Endothelial cell of umbilical vein (primary cell): ENCODE measurements at regions not wholly inside any gene's neighbourhood (a gene's known extent, or its start where the extent isn't known, plus 50 kb on each side); places are given as distances from the start of the nearest gene placed in this dataset.
A peak's percentile ranks its signal among the peaks of the same experiment; 100 is the strongest.

ENCODE experiments used
- BruUV-seq: library from RNA; stranded (reverse); fragments of 400-500 nt; replicated peaks from 2 replicates; lab custom pipeline; 2021; lab: Mats Ljungman, UMichigan
- CTCF ChIA-PET: fragments of 300-600, 350-600 bp; sonication (Branson Sonifier 250); formaldehyde crosslinking; loops from one replicate; lab custom pipeline; 2021; ENCODE audit warnings: antibody characterized with exemption, inconsistent platforms; lab: Charles Lee
- POLR2A ChIA-PET: fragments of 300-600, 350-600 bp; sonication (Branson Sonifier 250); formaldehyde crosslinking; loops from one replicate; lab custom pipeline; 2021; ENCODE audit warnings: antibody characterized with exemption, inconsistent platforms; lab: Charles Lee
- DNase-seq: peaks from one replicate; pipeline ENCODE4 v3.0.0-alpha.2; 2011; ENCODE audit warnings: low read depth, low spot score
- FAIRE-seq: peaks from 2 replicates; lab custom pipeline; 2011; peaks lifted over from hg19 to GRCh38; lab: Jason Lieb, UNC
- H2AFZ ChIP-seq: 2 replicates; pipeline ENCODE4 v1.6.0; 2012; ENCODE audit warnings: low read depth, low read length, control low read depth, inconsistent platforms
- H3K27ac ChIP-seq: 2 replicates; pipeline ENCODE4 v1.5.1; 2011; ENCODE audit warnings: low read depth, mild to moderate bottlenecking, control low read depth, low read length, moderate library complexity; ENCODE audit not compliant: insufficient read depth
- H3K27me3 ChIP-seq, 2 experiments: 2 replicates each; pipeline versions ENCODE4 v1.6.0 to v1.6.1; 2011; ENCODE audit warnings: low read length in 2 of 2, mixed read lengths in 1 of 2; ENCODE audit not compliant: control insufficient read depth in 2 of 2, insufficient read depth in 2 of 2
- H3K36me3 ChIP-seq, 2 experiments: 2 replicates in 1 of 2; 3 replicates in 1 of 2; pipeline ENCODE4 v1.5.1; 2011; ENCODE audit warnings: low read length in 2 of 2, mild to moderate bottlenecking in 1 of 2, moderate library complexity in 1 of 2; ENCODE audit not compliant: control insufficient read depth in 2 of 2, insufficient read depth in 2 of 2; ENCODE audit errors: extremely low read depth in 1 of 2
- H3K4me1 ChIP-seq: 3 replicates; pipeline ENCODE4 v1.5.1; 2011; ENCODE audit warnings: mild to moderate bottlenecking, low read length; ENCODE audit not compliant: control insufficient read depth, insufficient read depth; ENCODE audit errors: extremely low read depth
- H3K4me2 ChIP-seq: 2 replicates; pipeline ENCODE4 v1.6.1; 2011; ENCODE audit warnings: low read length, control low read depth, mixed read lengths; ENCODE audit not compliant: insufficient read depth
- H3K4me3 ChIP-seq, 3 experiments: fragments of 200-600 bp in 1 of 3; sonication (generic), shearing (Covaris generic) in 1 of 3; replicated peaks in 1 of 3; 2 replicates each; pipeline ENCODE4 v1.5.1; 2011 to 2016; ENCODE audit warnings: control low read depth in 3 of 3, low read length in 3 of 3, mild to moderate bottlenecking in 2 of 3, inconsistent platforms in 1 of 3, low read depth in 1 of 3, moderate library complexity in 1 of 3; ENCODE audit not compliant: insufficient read depth in 1 of 3
- H3K79me2 ChIP-seq: 2 replicates; pipeline ENCODE4 v1.6.0; 2012; ENCODE audit warnings: low read length, inconsistent platforms; ENCODE audit not compliant: control insufficient read depth, insufficient read depth
- H3K9ac ChIP-seq: replicated peaks from 2 replicates; pipeline ENCODE3; 2011; ENCODE audit warnings: low read length, control low read depth; ENCODE audit not compliant: insufficient read depth; ENCODE audit errors: extremely low read depth
- H3K9me1 ChIP-seq: replicated peaks from 3 replicates; pipeline ENCODE4 v1.6.0; 2011; ENCODE audit warnings: mild to moderate bottlenecking, low read length; ENCODE audit not compliant: control insufficient read depth, insufficient read depth; ENCODE audit errors: extremely low read depth
- H3K9me3 ChIP-seq: replicated peaks from 2 replicates; pipeline ENCODE4 v1.5.1; 2012; ENCODE audit warnings: low read length, inconsistent platforms; ENCODE audit not compliant: control insufficient read depth, insufficient read depth
- H4K20me1 ChIP-seq: replicated peaks from 2 replicates; pipeline ENCODE3; 2011; ENCODE audit warnings: mild to moderate bottlenecking, low read length; ENCODE audit not compliant: control insufficient read depth, insufficient read depth; ENCODE audit errors: extremely low read depth
- CTCF ChIP-seq, 2 donors: IDR thresholded peaks; 1 replicate in 1 of 2; 2 replicates in 1 of 2; pipeline ENCODE4 v1.5.1; 2011; ENCODE audit warnings: low read length in 2 of 2, mild to moderate bottlenecking in 2 of 2, moderate library complexity in 2 of 2, control low read depth in 1 of 2, inconsistent platforms in 1 of 2, low read depth in 1 of 2; ENCODE audit not compliant: insufficient read depth in 1 of 2; ENCODE audit errors: extremely low read depth in 1 of 2
- EZH2 ChIP-seq: IDR thresholded peaks from 2 replicates; pipeline ENCODE4 v1.6.1; 2012; ENCODE audit warnings: borderline replicate concordance, low read depth, mild to moderate bottlenecking, moderate library complexity, low read length, inconsistent platforms; ENCODE audit not compliant: severe bottlenecking
- FOS ChIP-seq: IDR thresholded peaks from 2 replicates; pipeline ENCODE4 v1.6.1; 2011; ENCODE audit warnings: mild to moderate bottlenecking, low read length, moderate library complexity, borderline replicate concordance; ENCODE audit not compliant: insufficient read depth
- GATA2 ChIP-seq: IDR thresholded peaks from 2 replicates; pipeline ENCODE4 v1.7.0; 2011; ENCODE audit warnings: low read depth, mild to moderate bottlenecking, moderate library complexity, mixed read lengths, low read length; ENCODE audit not compliant: insufficient read length, insufficient read depth
- JUN ChIP-seq: IDR thresholded peaks from 2 replicates; pipeline ENCODE4 v1.6.1; 2011; ENCODE audit warnings: borderline replicate concordance, low read depth; ENCODE audit not compliant: insufficient read length, insufficient read depth
- MAX ChIP-seq: IDR thresholded peaks from 2 replicates; pipeline ENCODE4 v1.6.1; 2011; ENCODE audit not compliant: insufficient read depth, insufficient read length
- MYC ChIP-seq: IDR thresholded peaks from one replicate; pipeline ENCODE4 v1.6.1; 2011; ENCODE audit warnings: mild to moderate bottlenecking, low read depth, low read length
- POLR2A ChIP-seq: IDR thresholded peaks from 2 replicates; pipeline ENCODE4 v1.6.1; 2012; ENCODE audit warnings: low read depth, mild to moderate bottlenecking, control low read depth, low read length
- POLR2AphosphoS5 ChIP-seq: IDR thresholded peaks from 2 replicates; pipeline ENCODE4 v1.6.1; 2012; ENCODE audit warnings: low read depth, mild to moderate bottlenecking, control low read depth, low read length, moderate library complexity; ENCODE audit not compliant: insufficient read depth
- dilution Hi-C: fragments of 300-500 bp; cut with MboI; formaldehyde crosslinking; loops from one replicate; pipeline ENCODE4 v1.15.0; 2019; ENCODE audit warnings: low sequenced_read_pairs; ENCODE audit not compliant: extremely low pct_ligation_motif_present
- intact Hi-C: fragments of 100-400 bp; cut with micrococcal nuclease; formaldehyde crosslinking; loops from one replicate; pipeline ENCODE4 v1.10.0; 2022

GRCh38 chr3:64291345-64291744, 66.1 kb upstream of the PRICKLE2 start:
- peak overlapping the region; percentile 34 for H2AFZ ChIP-seq
- no peak overlapping the region for H3K27ac ChIP-seq
- no peak overlapping the region for H3K9ac ChIP-seq
- H3K4me1 ChIP-seq, result peaks cover 6% of the 10 kb centered on the region
- ChIA-PET POLR2A (no interaction called here), CTCF (no interaction called here)
- peak; percentile 78 for FAIRE-seq
- H3K79me2 ChIP-seq, result no peaks in the 10 kb centered on the region
- dilution Hi-C loops (no loop called here), intact Hi-C loops (no loop called here)
- no peaks in the 10 kb centered on the region for H4K20me1 ChIP-seq
- no peaks in the 10 kb centered on the region for H3K36me3 ChIP-seq
- no peak overlapping the region for H3K4me2 ChIP-seq
- TF ChIP-seq POLR2A (no peak), JUN (peak; percentile 29), FOS (peak; percentile 86), CTCF (IDR thresholded peaks at IDR 0.05; ENCODE audit: extremely low read depth in 1 of 2, insufficient read depth in 1 of 2, low read depth in 1 of 2, low read length in 2 of 2) (no peak)
- no peaks in the 10 kb centered on the region for H3K9me3 ChIP-seq
- peak; percentile 22 for DNase-seq
- no TSS peak for BruUV-seq
- no peak overlapping the region for H3K4me3 ChIP-seq
- H3K27me3 ChIP-seq, result peaks cover 0 to 2% of the 10 kb centered on the region in 2 experiments
- no peaks in the 10 kb centered on the region for H3K9me1 ChIP-seq

- Histone ChIP-seq H3K9me3 (no peaks in the 10 kb centered on the region), H4K20me1 (no peaks in the 10 kb centered on the region), H3K27me3 (peaks cover 0 to 2% of the 10 kb centered on the region in 2 experiments), H3K4me3 (no peak overlapping the region), H3K4me1 (peaks cover 6% of the 10 kb centered on the region), H2AFZ (no peak overlapping the region), H3K9me1 (no peaks in the 10 kb centered on the region), H3K27ac (no peak overlapping the region), H3K79me2 (no peaks in the 10 kb centered on the region), H3K4me2 (no peak overlapping the region), H3K9ac (no peak overlapping the region), H3K36me3 (no peaks in the 10 kb centered on the region)
- intact Hi-C loops (no loop called here), dilution Hi-C loops (no loop called here)
- POLR2A ChIA-PET, result no interaction called here
- no peak for FAIRE-seq
- no peak for TF ChIP-seq EZH2
- no peak for TF ChIP-seq FOS
- TF ChIP-seq POLR2A, result no peak
- no peak for TF ChIP-seq POLR2AphosphoS5
- TF ChIP-seq GATA2, result no peak
- no peak for TF ChIP-seq CTCF (IDR thresholded peaks at IDR 0.05; ENCODE audit: extremely low read depth in 1 of 2, insufficient read depth in 1 of 2, low read depth in 1 of 2, low read length in 2 of 2)
- TF ChIP-seq MYC, result no peak
- no peak for TF ChIP-seq MAX
- TF ChIP-seq JUN, result no peak
- no peak for DNase-seq
- CTCF ChIA-PET, result no interaction called here
- BruUV-seq, result no TSS peak
These were observed 65.6 kb upstream of the PRICKLE2 start for GRCh38 chr3:64290864-64291263.
